ENCODE measurements at regions not wholly inside any gene's neighbourhood (a gene's known extent, or its start where the extent isn't known, plus 50 kb on each side); places are given as distances from the start of the nearest gene placed in this dataset.

DNA sequence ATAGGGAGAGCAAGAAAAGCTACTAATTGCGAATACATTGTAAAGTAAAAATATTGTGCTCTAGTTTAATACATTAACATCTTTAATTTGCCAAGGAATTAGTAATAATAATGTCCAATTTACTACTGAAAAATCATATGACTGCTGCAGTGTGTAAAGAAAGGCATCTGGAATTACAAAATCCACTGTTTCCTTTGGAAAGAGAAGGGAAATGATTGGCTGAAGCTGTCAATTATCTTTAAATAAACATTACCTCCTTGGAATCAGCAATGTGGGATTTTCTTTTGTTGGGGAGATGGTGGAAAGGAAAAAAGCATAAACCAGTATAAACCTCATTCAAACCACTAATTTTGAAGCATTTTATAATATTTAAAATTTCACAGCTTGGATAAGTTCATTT lies 276.0 kb downstream of the MAP2K6 start:
- TF ChIP-seq, protein P1, sequence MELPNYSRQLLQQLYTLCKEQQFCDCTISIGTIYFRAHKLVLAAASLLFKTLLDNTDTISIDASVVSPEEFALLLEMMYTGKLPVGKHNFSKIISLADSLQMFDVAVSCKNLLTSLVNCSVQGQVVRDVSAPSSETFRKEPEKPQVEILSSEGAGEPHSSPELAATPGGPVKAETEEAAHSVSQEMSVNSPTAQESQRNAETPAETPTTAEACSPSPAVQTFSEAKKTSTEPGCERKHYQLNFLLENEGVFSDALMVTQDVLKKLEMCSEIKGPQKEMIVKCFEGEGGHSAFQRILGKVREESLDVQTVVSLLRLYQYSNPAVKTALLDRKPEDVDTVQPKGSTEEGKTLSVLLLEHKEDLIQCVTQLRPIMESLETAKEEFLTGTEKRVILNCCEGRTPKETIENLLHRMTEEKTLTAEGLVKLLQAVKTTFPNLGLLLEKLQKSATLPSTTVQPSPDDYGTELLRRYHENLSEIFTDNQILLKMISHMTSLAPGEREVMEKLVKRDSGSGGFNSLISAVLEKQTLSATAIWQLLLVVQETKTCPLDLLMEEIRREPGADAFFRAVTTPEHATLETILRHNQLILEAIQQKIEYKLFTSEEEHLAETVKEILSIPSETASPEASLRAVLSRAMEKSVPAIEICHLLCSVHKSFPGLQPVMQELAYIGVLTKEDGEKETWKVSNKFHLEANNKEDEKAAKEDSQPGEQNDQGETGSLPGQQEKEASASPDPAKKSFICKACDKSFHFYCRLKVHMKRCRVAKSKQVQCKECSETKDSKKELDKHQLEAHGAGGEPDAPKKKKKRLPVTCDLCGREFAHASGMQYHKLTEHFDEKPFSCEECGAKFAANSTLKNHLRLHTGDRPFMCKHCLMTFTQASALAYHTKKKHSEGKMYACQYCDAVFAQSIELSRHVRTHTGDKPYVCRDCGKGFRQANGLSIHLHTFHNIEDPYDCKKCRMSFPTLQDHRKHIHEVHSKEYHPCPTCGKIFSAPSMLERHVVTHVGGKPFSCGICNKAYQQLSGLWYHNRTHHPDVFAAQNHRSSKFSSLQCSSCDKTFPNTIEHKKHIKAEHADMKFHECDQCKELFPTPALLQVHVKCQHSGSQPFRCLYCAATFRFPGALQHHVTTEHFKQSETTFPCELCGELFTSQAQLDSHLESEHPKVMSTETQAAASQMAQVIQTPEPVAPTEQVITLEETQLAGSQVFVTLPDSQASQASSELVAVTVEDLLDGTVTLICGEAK (IDR thresholded peaks at IDR 0.05): no peak
- TF ChIP-seq, protein P1 (CRISPR knock-in tag; IDR thresholded peaks at IDR 0.05): no peak
- TF ChIP-seq, protein P2, sequence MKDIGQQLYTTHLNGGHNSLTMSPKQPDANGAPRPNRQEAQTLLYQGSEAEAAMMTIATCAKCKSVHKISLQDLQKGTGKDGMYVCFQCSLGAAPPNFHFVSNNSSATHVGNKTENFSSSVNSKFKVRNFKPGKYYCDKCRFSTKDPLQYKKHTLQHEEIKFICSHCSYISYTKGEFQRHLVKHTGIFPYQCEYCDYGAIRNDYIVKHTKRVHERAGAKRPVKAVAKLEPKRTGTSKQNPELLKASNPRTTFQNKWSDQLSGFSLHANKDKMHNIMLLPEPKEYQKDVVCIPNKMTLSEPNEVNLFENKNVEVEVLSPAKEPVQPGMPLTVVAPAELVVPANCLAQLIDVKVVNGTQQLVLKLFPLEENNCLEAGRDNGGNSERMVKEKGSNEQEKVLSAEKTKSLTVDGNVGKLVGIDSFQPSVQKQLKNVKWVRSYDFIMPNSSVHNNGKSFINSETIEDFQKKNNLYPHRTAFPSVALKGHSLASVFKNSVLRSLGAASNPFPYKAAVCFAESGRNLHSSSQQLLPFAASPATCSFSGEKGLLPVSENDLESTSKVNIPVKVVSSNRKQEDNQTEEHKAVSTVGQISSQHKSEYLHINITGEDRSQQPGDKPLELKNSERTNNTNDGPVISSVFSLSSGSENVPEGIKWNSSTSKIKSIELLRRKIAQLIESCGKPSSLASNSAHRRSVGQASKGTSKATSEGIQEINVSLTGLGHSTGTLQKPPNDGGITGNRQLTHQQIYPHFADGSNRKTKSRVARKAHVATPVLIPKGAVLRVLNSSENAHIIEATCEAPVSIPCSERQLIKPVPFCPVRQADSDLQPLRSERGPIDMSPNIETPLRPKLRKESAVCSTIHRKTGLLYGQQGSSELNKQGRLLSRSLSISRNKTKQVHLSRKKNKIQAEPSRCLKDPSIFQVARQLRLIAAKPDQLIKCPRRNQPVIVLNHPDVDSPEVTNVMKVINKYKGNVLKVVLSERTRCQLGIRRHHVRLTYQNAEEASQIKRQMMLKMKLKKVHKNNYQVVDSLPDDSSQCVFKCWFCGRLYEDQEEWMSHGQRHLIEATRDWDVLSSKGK (CRISPR knock-in tag; IDR thresholded peaks at IDR 0.05): no peak
- TF ChIP-seq ATF1 (CRISPR knock-in tag; IDR thresholded peaks at IDR 0.05): no peak
- TF ChIP-seq ATF1 (tag; IDR thresholded peaks at IDR 0.05): no peak
- TF ChIP-seq, protein P3, sequence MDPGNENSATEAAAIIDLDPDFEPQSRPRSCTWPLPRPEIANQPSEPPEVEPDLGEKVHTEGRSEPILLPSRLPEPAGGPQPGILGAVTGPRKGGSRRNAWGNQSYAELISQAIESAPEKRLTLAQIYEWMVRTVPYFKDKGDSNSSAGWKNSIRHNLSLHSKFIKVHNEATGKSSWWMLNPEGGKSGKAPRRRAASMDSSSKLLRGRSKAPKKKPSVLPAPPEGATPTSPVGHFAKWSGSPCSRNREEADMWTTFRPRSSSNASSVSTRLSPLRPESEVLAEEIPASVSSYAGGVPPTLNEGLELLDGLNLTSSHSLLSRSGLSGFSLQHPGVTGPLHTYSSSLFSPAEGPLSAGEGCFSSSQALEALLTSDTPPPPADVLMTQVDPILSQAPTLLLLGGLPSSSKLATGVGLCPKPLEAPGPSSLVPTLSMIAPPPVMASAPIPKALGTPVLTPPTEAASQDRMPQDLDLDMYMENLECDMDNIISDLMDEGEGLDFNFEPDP (CRISPR knock-in tag; IDR thresholded peaks at IDR 0.05): no peak
- no peak for TF ChIP-seq TCF3 (CRISPR knock-in tag; IDR thresholded peaks at IDR 0.05)
- TF ChIP-seq SP2 (IDR thresholded peaks at IDR 0.05; ENCODE audit: extremely low read depth, low read depth, low read length, poor library complexity, severe bottlenecking): no peak
- TF ChIP-seq CREB1 (IDR thresholded peaks at IDR 0.05): no peak
- TF ChIP-seq CREB1 (CRISPR knock-in tag; IDR thresholded peaks at IDR 0.05): no peak

All from K562 (cell line).